Urinary bladder (tissue), 3 donors: ENCODE measurements at regions not wholly inside any gene's neighbourhood (a gene's known extent, or its start where the extent isn't known, plus 50 kb on each side); places are given as distances from the start of the nearest gene placed in this dataset.
"Not testable (repeated sequence)": the region's sequence is repeated elsewhere in the genome, so short reads cannot be mapped to it uniquely, and the experiment has no call there.

Experiments used
- DNase-seq: peaks from one replicate; pipeline ENCODE4 v3.0.0-alpha.2; 2015; ENCODE audit errors: extremely low spot score
- H3K27ac ChIP-seq: one replicate; pipeline ENCODE4 v1.5.1; 2013; ENCODE audit warnings: low read depth, mild to moderate bottlenecking, moderate library complexity
- H3K36me3 ChIP-seq: one replicate; pipeline ENCODE4 v1.6.1; 2013; ENCODE audit warnings: mild to moderate bottlenecking, moderate library complexity; ENCODE audit not compliant: insufficient read depth
- H3K4me1 ChIP-seq: one replicate; pipeline ENCODE4 v1.6.1; 2013; ENCODE audit warnings: mild to moderate bottlenecking, moderate library complexity; ENCODE audit not compliant: insufficient read depth
- H3K4me3 ChIP-seq: one replicate; pipeline ENCODE4 v1.5.1; 2013; ENCODE audit warnings: low read depth, low read length
- WGBS: extraction: QIAGEN DNeasy Blood & Tissue Kit; methylation state at CpG from one replicate; pipeline ENCODE4 v1.1.7; 2013; 5-methylcytosine and 5-hydroxymethylcytosine counted together
- donor health status: healthy with polysubstance abuse.
- donor health status: healthy.

- DNase-seq, result no peak
- no peaks in the 10 kb centered on the region for H3K4me1 ChIP-seq
- H3K36me3 ChIP-seq, result no peaks in the 10 kb centered on the region
- 42% methylated on average over 2 of the region's 2 CpGs for WGBS
- H3K4me3 ChIP-seq, result no peak overlapping the region
- H3K27ac ChIP-seq, result no peak overlapping the region
Measured at GRCh38 chr16:49953090-49953489, 71.9 kb upstream of the CNEP1R1 start.

- Histone ChIP-seq H3K27ac (no peak overlapping the region), H3K36me3 (no peaks in the 10 kb centered on the region), H3K4me1 (no peaks in the 10 kb centered on the region), H3K4me3 (no peak overlapping the region)
- DNase-seq, result no peak
- 95% methylated on average over 1 of the region's 1 CpG for WGBS
Measured at GRCh38 chr16:49955858-49956257, 69.2 kb upstream of the CNEP1R1 start.

- DNase-seq, result no peak
- no peaks in the 10 kb centered on the region for H3K36me3 ChIP-seq
- H3K4me1 ChIP-seq, result no peaks in the 10 kb centered on the region
- WGBS, result 92% methylated on average over 4 of the region's 4 CpGs
- H3K4me3 ChIP-seq, result no peak overlapping the region
- no peak overlapping the region for H3K27ac ChIP-seq
Measured at GRCh38 chr16:49956915-49957314, 68.1 kb upstream of the CNEP1R1 start.

GRCh38 chr16:49958448-49958847 lies 66.6 kb upstream of the CNEP1R1 start:
- H3K36me3 ChIP-seq, result no peaks in the 10 kb centered on the region
- no peak for DNase-seq
- WGBS, result 55% methylated on average over 3 of the region's 3 CpGs
- H3K4me1 ChIP-seq, result no peaks in the 10 kb centered on the region
- no peak overlapping the region for H3K27ac ChIP-seq
- H3K4me3 ChIP-seq, result no peak overlapping the region

- H3K27ac ChIP-seq, result no peak overlapping the region
- H3K36me3 ChIP-seq, result no peaks in the 10 kb centered on the region
- H3K4me1 ChIP-seq, result no peaks in the 10 kb centered on the region
- WGBS, result 80% methylated on average over 11 of the region's 11 CpGs
- H3K4me3 ChIP-seq, result no peak overlapping the region
- DNase-seq, result no peak
Measured at GRCh38 chr16:49959552-49960277, 65.3 kb upstream of the CNEP1R1 start.

GRCh38 chr16:49961089-49961488 lies 63.9 kb upstream of the CNEP1R1 start:
- Histone ChIP-seq H3K27ac (no peak overlapping the region), H3K36me3 (no peaks in the 10 kb centered on the region)

GRCh38 chr16:49962566-49962965 lies 62.5 kb upstream of the CNEP1R1 start:
- 94% methylated on average over 6 of the region's 6 CpGs for WGBS
- DNase-seq, H3K4me1 ChIP-seq: not testable (repeated sequence)

More at GRCh38 chr16:49961089-49961488, 63.9 kb upstream of the CNEP1R1 start:
- Histone ChIP-seq H3K4me1 (no peaks in the 10 kb centered on the region), H3K4me3 (no peak overlapping the region)
- no peak for DNase-seq
- WGBS, result 48% methylated on average over 3 of the region's 3 CpGs

GRCh38 chr16:49964316-49964715 lies 60.7 kb upstream of the CNEP1R1 start:
- no peak overlapping the region for H3K4me3 ChIP-seq
- H3K4me1 ChIP-seq, result no peaks in the 10 kb centered on the region
- H3K27ac ChIP-seq, result no peak overlapping the region
- WGBS, result 82% methylated on average over 4 of the region's 4 CpGs
- H3K36me3 ChIP-seq, result no peaks in the 10 kb centered on the region
- no peak for DNase-seq

More at GRCh38 chr16:49962566-49962965, 62.5 kb upstream of the CNEP1R1 start:
- not testable (repeated sequence) for H3K4me3 ChIP-seq, H3K27ac ChIP-seq, H3K36me3 ChIP-seq

GRCh38 chr16:49964973-49965372 lies 60.1 kb upstream of the CNEP1R1 start:
- H3K36me3 ChIP-seq, result no peaks in the 10 kb centered on the region
- WGBS, result 66% methylated on average over 2 of the region's 2 CpGs
- H3K4me3 ChIP-seq, result no peak overlapping the region
- DNase-seq, result peak; percentile 69
- H3K27ac ChIP-seq, result no peak overlapping the region
- no peaks in the 10 kb centered on the region for H3K4me1 ChIP-seq

GRCh38 chr16:49967012-49967559 lies 57.9 kb upstream of the CNEP1R1 start:
- Histone ChIP-seq H3K36me3 (no peaks in the 10 kb centered on the region), H3K27ac (no peak overlapping the region), H3K4me3 (no peak overlapping the region), H3K4me1 (no peaks in the 10 kb centered on the region)
- no peak for DNase-seq
- WGBS, result 72% methylated on average over 6 of the region's 6 CpGs

- H3K36me3 ChIP-seq, result no peaks in the 10 kb centered on the region
- no peak overlapping the region for H3K27ac ChIP-seq
- no peaks in the 10 kb centered on the region for H3K4me1 ChIP-seq
- no peak for DNase-seq
- H3K4me3 ChIP-seq, result no peak overlapping the region
- WGBS, result 28% methylated on average over 24 of the region's 24 CpGs
Measured at GRCh38 chr16:49969091-49970030, 55.7 kb upstream of the CNEP1R1 start.

- H3K4me1 ChIP-seq, result no peaks in the 10 kb centered on the region
- no peak overlapping the region for H3K27ac ChIP-seq
- H3K4me3 ChIP-seq, result no peak overlapping the region
- no peak for DNase-seq
- 71% methylated on average over 8 of the region's 8 CpGs for WGBS
- H3K36me3 ChIP-seq, result no peaks in the 10 kb centered on the region
Measured at GRCh38 chr16:49970797-49971431, 54.1 kb upstream of the CNEP1R1 start.

- H3K4me3 ChIP-seq, result no peak overlapping the region
- no peak overlapping the region for H3K27ac ChIP-seq
- no peaks in the 10 kb centered on the region for H3K4me1 ChIP-seq
- WGBS, result 78% methylated on average over 5 of the region's 5 CpGs
- no peaks in the 10 kb centered on the region for H3K36me3 ChIP-seq
- no peak for DNase-seq
Measured at GRCh38 chr16:49972280-49972679, 52.7 kb upstream of the CNEP1R1 start.
